Endothelial cell of umbilical vein (primary cell): ENCODE measurements at regions not wholly inside any gene's neighbourhood (a gene's known extent, or its start where the extent isn't known, plus 50 kb on each side); places are given as distances from the start of the nearest gene placed in this dataset.

Experiments used
- BruUV-seq: library from RNA; stranded (reverse); fragments of 400-500 nt; replicated peaks from 2 replicates; lab custom pipeline; 2021; lab: Mats Ljungman, UMichigan
- CTCF ChIA-PET: fragments of 300-600, 350-600 bp; sonication (Branson Sonifier 250); formaldehyde crosslinking; loops from one replicate; lab custom pipeline; 2021; ENCODE audit warnings: antibody characterized with exemption, inconsistent platforms; lab: Charles Lee
- POLR2A ChIA-PET: fragments of 300-600, 350-600 bp; sonication (Branson Sonifier 250); formaldehyde crosslinking; loops from one replicate; lab custom pipeline; 2021; ENCODE audit warnings: antibody characterized with exemption, inconsistent platforms; lab: Charles Lee
- DNase-seq: peaks from one replicate; pipeline ENCODE4 v3.0.0-alpha.2; 2011; ENCODE audit warnings: low read depth, low spot score
- FAIRE-seq: peaks from 2 replicates; lab custom pipeline; 2011; peaks lifted over from hg19 to GRCh38; lab: Jason Lieb, UNC
- H2AFZ ChIP-seq: 2 replicates; pipeline ENCODE4 v1.6.0; 2012; ENCODE audit warnings: low read depth, low read length, control low read depth, inconsistent platforms
- H3K27ac ChIP-seq: 2 replicates; pipeline ENCODE4 v1.5.1; 2011; ENCODE audit warnings: low read depth, mild to moderate bottlenecking, control low read depth, low read length, moderate library complexity; ENCODE audit not compliant: insufficient read depth
- H3K27me3 ChIP-seq, 2 experiments: 2 replicates each; pipeline versions ENCODE4 v1.6.0 to v1.6.1; 2011; ENCODE audit warnings: low read length in 2 of 2, mixed read lengths in 1 of 2; ENCODE audit not compliant: control insufficient read depth in 2 of 2, insufficient read depth in 2 of 2
- H3K36me3 ChIP-seq, 2 experiments: 2 replicates in 1 of 2; 3 replicates in 1 of 2; pipeline ENCODE4 v1.5.1; 2011; ENCODE audit warnings: low read length in 2 of 2, mild to moderate bottlenecking in 1 of 2, moderate library complexity in 1 of 2; ENCODE audit not compliant: control insufficient read depth in 2 of 2, insufficient read depth in 2 of 2; ENCODE audit errors: extremely low read depth in 1 of 2
- H3K4me1 ChIP-seq: 3 replicates; pipeline ENCODE4 v1.5.1; 2011; ENCODE audit warnings: mild to moderate bottlenecking, low read length; ENCODE audit not compliant: control insufficient read depth, insufficient read depth; ENCODE audit errors: extremely low read depth
- H3K4me2 ChIP-seq: 2 replicates; pipeline ENCODE4 v1.6.1; 2011; ENCODE audit warnings: low read length, control low read depth, mixed read lengths; ENCODE audit not compliant: insufficient read depth
- H3K4me3 ChIP-seq, 3 experiments: fragments of 200-600 bp in 1 of 3; sonication (generic), shearing (Covaris generic) in 1 of 3; replicated peaks in 1 of 3; 2 replicates each; pipeline ENCODE4 v1.5.1; 2011 to 2016; ENCODE audit warnings: control low read depth in 3 of 3, low read length in 3 of 3, mild to moderate bottlenecking in 2 of 3, inconsistent platforms in 1 of 3, low read depth in 1 of 3, moderate library complexity in 1 of 3; ENCODE audit not compliant: insufficient read depth in 1 of 3
- H3K79me2 ChIP-seq: 2 replicates; pipeline ENCODE4 v1.6.0; 2012; ENCODE audit warnings: low read length, inconsistent platforms; ENCODE audit not compliant: control insufficient read depth, insufficient read depth
- H3K9ac ChIP-seq: replicated peaks from 2 replicates; pipeline ENCODE3; 2011; ENCODE audit warnings: low read length, control low read depth; ENCODE audit not compliant: insufficient read depth; ENCODE audit errors: extremely low read depth
- H3K9me1 ChIP-seq: replicated peaks from 3 replicates; pipeline ENCODE4 v1.6.0; 2011; ENCODE audit warnings: mild to moderate bottlenecking, low read length; ENCODE audit not compliant: control insufficient read depth, insufficient read depth; ENCODE audit errors: extremely low read depth
- H3K9me3 ChIP-seq: replicated peaks from 2 replicates; pipeline ENCODE4 v1.5.1; 2012; ENCODE audit warnings: low read length, inconsistent platforms; ENCODE audit not compliant: control insufficient read depth, insufficient read depth
- H4K20me1 ChIP-seq: replicated peaks from 2 replicates; pipeline ENCODE3; 2011; ENCODE audit warnings: mild to moderate bottlenecking, low read length; ENCODE audit not compliant: control insufficient read depth, insufficient read depth; ENCODE audit errors: extremely low read depth
- EZH2 ChIP-seq: IDR thresholded peaks from 2 replicates; pipeline ENCODE4 v1.6.1; 2012; ENCODE audit warnings: borderline replicate concordance, low read depth, mild to moderate bottlenecking, moderate library complexity, low read length, inconsistent platforms; ENCODE audit not compliant: severe bottlenecking
- FOS ChIP-seq: IDR thresholded peaks from 2 replicates; pipeline ENCODE4 v1.6.1; 2011; ENCODE audit warnings: mild to moderate bottlenecking, low read length, moderate library complexity, borderline replicate concordance; ENCODE audit not compliant: insufficient read depth
- GATA2 ChIP-seq: IDR thresholded peaks from 2 replicates; pipeline ENCODE4 v1.7.0; 2011; ENCODE audit warnings: low read depth, mild to moderate bottlenecking, moderate library complexity, mixed read lengths, low read length; ENCODE audit not compliant: insufficient read length, insufficient read depth
- JUN ChIP-seq: IDR thresholded peaks from 2 replicates; pipeline ENCODE4 v1.6.1; 2011; ENCODE audit warnings: borderline replicate concordance, low read depth; ENCODE audit not compliant: insufficient read length, insufficient read depth
- MYC ChIP-seq: IDR thresholded peaks from one replicate; pipeline ENCODE4 v1.6.1; 2011; ENCODE audit warnings: mild to moderate bottlenecking, low read depth, low read length
- POLR2A ChIP-seq: IDR thresholded peaks from 2 replicates; pipeline ENCODE4 v1.6.1; 2012; ENCODE audit warnings: low read depth, mild to moderate bottlenecking, control low read depth, low read length
- POLR2AphosphoS5 ChIP-seq: IDR thresholded peaks from 2 replicates; pipeline ENCODE4 v1.6.1; 2012; ENCODE audit warnings: low read depth, mild to moderate bottlenecking, control low read depth, low read length, moderate library complexity; ENCODE audit not compliant: insufficient read depth
- dilution Hi-C: fragments of 300-500 bp; cut with MboI; formaldehyde crosslinking; loops from one replicate; pipeline ENCODE4 v1.15.0; 2019; ENCODE audit warnings: low sequenced_read_pairs; ENCODE audit not compliant: extremely low pct_ligation_motif_present
- intact Hi-C: fragments of 100-400 bp; cut with micrococcal nuclease; formaldehyde crosslinking; loops from one replicate; pipeline ENCODE4 v1.10.0; 2022
- TF ChIP-seq, protein P1 (sequence below): IDR thresholded peaks from 2 replicates; pipeline ENCODE4 v1.6.1; 2011; ENCODE audit not compliant: insufficient read depth, insufficient read length
- TF ChIP-seq, protein P2 (sequence below), 2 donors: IDR thresholded peaks; 1 replicate in 1 of 2; 2 replicates in 1 of 2; pipeline ENCODE4 v1.5.1; 2011; ENCODE audit warnings: low read length in 2 of 2, mild to moderate bottlenecking in 2 of 2, moderate library complexity in 2 of 2, control low read depth in 1 of 2, inconsistent platforms in 1 of 2, low read depth in 1 of 2; ENCODE audit not compliant: insufficient read depth in 1 of 2; ENCODE audit errors: extremely low read depth in 1 of 2

DNA sequence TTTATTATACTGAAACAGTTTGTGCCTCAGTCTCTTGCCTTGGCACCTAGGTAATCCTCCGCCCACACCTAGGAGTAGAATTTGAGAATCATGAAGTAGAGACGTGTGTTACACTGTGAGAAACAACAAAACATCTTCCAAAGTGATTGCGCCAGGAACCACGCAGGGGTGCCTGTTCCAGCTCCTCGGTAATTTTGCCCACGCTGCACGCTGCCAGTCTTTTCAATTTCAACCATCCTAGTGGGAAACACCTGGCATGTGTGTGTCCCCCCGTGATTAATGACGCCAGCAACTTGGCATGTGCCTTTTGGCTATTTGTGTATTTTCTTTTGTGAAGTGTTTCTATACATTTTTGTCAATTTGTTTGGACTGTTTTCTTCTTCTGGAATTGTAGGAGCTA lies 919.1 kb downstream of the BRD1 start:
- Histone ChIP-seq H3K27me3 (no peaks in the 10 kb centered on the region), H2AFZ (no peak overlapping the region), H3K27ac (no peak overlapping the region), H3K4me2 (no peak overlapping the region), H3K79me2 (no peaks in the 10 kb centered on the region), H3K4me1 (no peaks in the 10 kb centered on the region), H3K9me1 (no peaks in the 10 kb centered on the region), H3K36me3 (no peaks in the 10 kb centered on the region), H4K20me1 (no peaks in the 10 kb centered on the region), H3K9ac (no peak overlapping the region), H3K4me3 (no peak overlapping the region), H3K9me3 (peaks cover 3% of the 10 kb centered on the region)
- dilution Hi-C loops: no loop called here
- TF ChIP-seq, protein P1, sequence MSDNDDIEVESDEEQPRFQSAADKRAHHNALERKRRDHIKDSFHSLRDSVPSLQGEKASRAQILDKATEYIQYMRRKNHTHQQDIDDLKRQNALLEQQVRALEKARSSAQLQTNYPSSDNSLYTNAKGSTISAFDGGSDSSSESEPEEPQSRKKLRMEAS: no peak
- TF ChIP-seq MYC: no peak
- no peak for TF ChIP-seq POLR2AphosphoS5
- no peak for TF ChIP-seq POLR2A
- no peak for DNase-seq
- intact Hi-C loops: no loop called here
- no TSS peak for BruUV-seq
- FAIRE-seq: no peak
- ChIA-PET POLR2A (no interaction called here), CTCF (no interaction called here)

DNA sequence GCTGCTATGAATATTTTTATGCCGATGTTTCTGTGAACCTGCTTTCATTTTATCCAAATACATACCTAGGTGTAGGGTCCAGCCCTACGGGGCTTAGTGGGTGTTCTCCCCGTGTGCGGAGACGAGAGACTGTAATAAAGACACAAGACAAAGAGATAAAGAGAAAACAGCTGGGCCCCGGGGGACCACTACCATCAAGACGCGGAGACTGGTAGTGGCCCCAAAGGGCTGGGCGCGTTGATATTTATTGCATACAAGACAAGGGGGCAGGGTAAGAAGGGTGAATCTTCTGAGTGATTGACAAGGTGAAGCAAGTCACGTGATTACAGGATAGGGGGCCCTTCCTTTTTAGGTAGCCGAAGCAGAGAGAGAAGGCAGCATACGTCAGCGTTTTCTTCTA lies 920.1 kb downstream of the BRD1 start:
- dilution Hi-C loops (no loop called here), intact Hi-C loops (no loop called here)
- POLR2A ChIA-PET: no interaction called here
- peaks cover 3% of the 10 kb centered on the region for H3K9me3 ChIP-seq
- no peak overlapping the region for H3K4me3 ChIP-seq
- CTCF ChIA-PET: no interaction called here
- H3K9me1 ChIP-seq: no peaks in the 10 kb centered on the region
- no peaks in the 10 kb centered on the region for H3K79me2 ChIP-seq
- no peaks in the 10 kb centered on the region for H3K27me3 ChIP-seq
- H3K27ac ChIP-seq: no peak overlapping the region
- no TSS peak for BruUV-seq
- FAIRE-seq (no peak), DNase-seq (no peak)
- H3K4me2 ChIP-seq: no peak overlapping the region
- H3K36me3 ChIP-seq: no peaks in the 10 kb centered on the region
- no peak overlapping the region for H2AFZ ChIP-seq
- no peaks in the 10 kb centered on the region for H3K4me1 ChIP-seq
- TF ChIP-seq FOS (no peak), EZH2 (no peak), MYC (no peak), GATA2 (no peak), JUN (no peak), POLR2AphosphoS5 (no peak), POLR2A (no peak)
- TF ChIP-seq, protein P2, sequence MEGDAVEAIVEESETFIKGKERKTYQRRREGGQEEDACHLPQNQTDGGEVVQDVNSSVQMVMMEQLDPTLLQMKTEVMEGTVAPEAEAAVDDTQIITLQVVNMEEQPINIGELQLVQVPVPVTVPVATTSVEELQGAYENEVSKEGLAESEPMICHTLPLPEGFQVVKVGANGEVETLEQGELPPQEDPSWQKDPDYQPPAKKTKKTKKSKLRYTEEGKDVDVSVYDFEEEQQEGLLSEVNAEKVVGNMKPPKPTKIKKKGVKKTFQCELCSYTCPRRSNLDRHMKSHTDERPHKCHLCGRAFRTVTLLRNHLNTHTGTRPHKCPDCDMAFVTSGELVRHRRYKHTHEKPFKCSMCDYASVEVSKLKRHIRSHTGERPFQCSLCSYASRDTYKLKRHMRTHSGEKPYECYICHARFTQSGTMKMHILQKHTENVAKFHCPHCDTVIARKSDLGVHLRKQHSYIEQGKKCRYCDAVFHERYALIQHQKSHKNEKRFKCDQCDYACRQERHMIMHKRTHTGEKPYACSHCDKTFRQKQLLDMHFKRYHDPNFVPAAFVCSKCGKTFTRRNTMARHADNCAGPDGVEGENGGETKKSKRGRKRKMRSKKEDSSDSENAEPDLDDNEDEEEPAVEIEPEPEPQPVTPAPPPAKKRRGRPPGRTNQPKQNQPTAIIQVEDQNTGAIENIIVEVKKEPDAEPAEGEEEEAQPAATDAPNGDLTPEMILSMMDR (IDR thresholded peaks at IDR 0.05; ENCODE audit: extremely low read depth in 1 of 2, insufficient read depth in 1 of 2, low read depth in 1 of 2, low read length in 2 of 2): no peak
- TF ChIP-seq, protein P1: no peak
- H4K20me1 ChIP-seq: no peaks in the 10 kb centered on the region
- no peak overlapping the region for H3K9ac ChIP-seq
